ENCODE measurements at regions not wholly inside any gene's neighbourhood (a gene's known extent, or its start where the extent isn't known, plus 50 kb on each side); places are given as distances from the start of the nearest gene placed in this dataset.

DNA sequence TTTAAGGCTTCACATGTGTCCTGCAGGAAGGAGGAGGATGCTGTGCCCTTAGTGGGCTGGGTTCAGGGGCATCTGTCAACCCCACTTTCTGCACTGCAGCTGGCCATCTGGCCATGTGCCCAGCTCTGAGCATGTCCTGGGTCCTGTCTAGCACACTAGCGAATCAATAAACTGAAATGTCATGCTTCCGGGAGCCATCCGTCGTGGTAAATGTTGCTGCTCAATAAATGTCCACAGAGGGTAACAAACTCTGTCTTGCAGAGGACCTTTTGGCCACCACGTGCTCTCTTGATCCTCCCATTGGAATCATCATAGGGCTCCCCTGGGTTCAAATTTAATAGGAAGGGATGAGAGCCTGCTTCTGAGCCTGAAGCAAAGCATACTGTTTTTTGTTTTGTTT lies 168.6 kb upstream of the PIRT start:
- peaks cover 2% of the 10 kb centered on the region for H3K4me1 ChIP-seq (ENCODE audit: control insufficient read depth, insufficient read depth, low read depth, low read length)
- no peak overlapping the region for H2BK120ac ChIP-seq (ENCODE audit: low read depth, low read length)
- no peak overlapping the region for H3K4ac ChIP-seq (ENCODE audit: low read depth in 1 of 2, low read length in 2 of 2)
- H2BK5ac ChIP-seq (ENCODE audit: low read depth, low read length, poor library complexity, severe bottlenecking), result no peak overlapping the region
- peaks cover 0 to 4% of the 10 kb centered on the region in 2 experiments for H3K27me3 ChIP-seq (ENCODE audit: control insufficient read depth in 1 of 2, insufficient read depth in 1 of 2, low read length in 2 of 2)
- H3K9me3 ChIP-seq (ENCODE audit: control insufficient read depth, low read length), result peaks cover 4% of the 10 kb centered on the region
- DNase-seq, result no peak
- H2BK15ac ChIP-seq (ENCODE audit: low read depth, poor library complexity, severe bottlenecking), result no peak overlapping the region
- H2AFZ ChIP-seq (ENCODE audit: low read depth, low read length), result no peak overlapping the region
- no peak overlapping the region for H2AK5ac ChIP-seq (ENCODE audit: low read length, severe bottlenecking)
- no peak overlapping the region for H4K8ac ChIP-seq (ENCODE audit: low read length)
- H2BK12ac ChIP-seq (ENCODE audit: low read length in 2 of 2), result no peak overlapping the region
- no peak overlapping the region for H3K9ac ChIP-seq (ENCODE audit: low read length)
- H3K27ac ChIP-seq (ENCODE audit: low read length, poor library complexity, severe bottlenecking), result no peak overlapping the region
- no peak overlapping the region for H3K4me2 ChIP-seq (ENCODE audit: low read length, poor library complexity, severe bottlenecking)
- no peak overlapping the region for H3K18ac ChIP-seq (ENCODE audit: low read depth in 1 of 2, low read length in 2 of 2)
- H3K79me1 ChIP-seq (replicated peaks; ENCODE audit: low read length, poor library complexity, severe bottlenecking), result no peaks in the 10 kb centered on the region
- no peak overlapping the region for H3K14ac ChIP-seq (ENCODE audit: low read length in 2 of 2)
- H3K36me3 ChIP-seq (ENCODE audit: control insufficient read depth in 1 of 2, insufficient read depth in 2 of 2, low read depth in 1 of 2, low read length in 2 of 2), result no peaks in the 10 kb centered on the region
- H3K23ac ChIP-seq (ENCODE audit: low read length in 2 of 2), result no peak overlapping the region
- 83% methylated on average over 5 of the region's 5 CpGs for WGBS
- H3K4me3 ChIP-seq (ENCODE audit: insufficient read depth in 1 of 2, low read depth in 1 of 2, low read length in 2 of 2), result no peak overlapping the region
- H4K91ac ChIP-seq (ENCODE audit: low read length), result no peak overlapping the region

GRCh38 chr17:11005940-11006339 lies 168.1 kb upstream of the PIRT start:
- no peak overlapping the region for H3K14ac ChIP-seq (ENCODE audit: low read length in 2 of 2)
- no peak overlapping the region for H4K91ac ChIP-seq (ENCODE audit: low read length)
- H2BK15ac ChIP-seq (ENCODE audit: low read depth, poor library complexity, severe bottlenecking), result no peak overlapping the region
- no peak overlapping the region for H4K8ac ChIP-seq (ENCODE audit: low read length)
- no peak overlapping the region for H3K4me2 ChIP-seq (ENCODE audit: low read length, poor library complexity, severe bottlenecking)
- no peak overlapping the region for H3K27ac ChIP-seq (ENCODE audit: low read length, poor library complexity, severe bottlenecking)
- no peak overlapping the region for H3K4me3 ChIP-seq (ENCODE audit: insufficient read depth in 1 of 2, low read depth in 1 of 2, low read length in 2 of 2)
- H3K79me1 ChIP-seq (replicated peaks; ENCODE audit: low read length, poor library complexity, severe bottlenecking), result no peaks in the 10 kb centered on the region
- no peak for DNase-seq
- no peak overlapping the region for H3K23ac ChIP-seq (ENCODE audit: low read length in 2 of 2)
- peaks cover 0 to 4% of the 10 kb centered on the region in 2 experiments for H3K27me3 ChIP-seq (ENCODE audit: control insufficient read depth in 1 of 2, insufficient read depth in 1 of 2, low read length in 2 of 2)
- H2BK120ac ChIP-seq (ENCODE audit: low read depth, low read length), result no peak overlapping the region
- H2AK5ac ChIP-seq (ENCODE audit: low read length, severe bottlenecking), result no peak overlapping the region
- H3K4ac ChIP-seq (ENCODE audit: low read depth in 1 of 2, low read length in 2 of 2), result no peak overlapping the region
- no peak overlapping the region for H2AFZ ChIP-seq (ENCODE audit: low read depth, low read length)
- H3K9me3 ChIP-seq (ENCODE audit: control insufficient read depth, low read length), result peaks cover 4% of the 10 kb centered on the region
- 81% methylated on average over 6 of the region's 8 CpGs for WGBS
- no peak overlapping the region for H2BK12ac ChIP-seq (ENCODE audit: low read length in 2 of 2)
- no peak overlapping the region for H3K18ac ChIP-seq (ENCODE audit: low read depth in 1 of 2, low read length in 2 of 2)
- H3K9ac ChIP-seq (ENCODE audit: low read length), result no peak overlapping the region
- H3K4me1 ChIP-seq (ENCODE audit: control insufficient read depth, insufficient read depth, low read depth, low read length), result peaks cover 2% of the 10 kb centered on the region
- H2BK5ac ChIP-seq (ENCODE audit: low read depth, low read length, poor library complexity, severe bottlenecking), result no peak overlapping the region
- no peaks in the 10 kb centered on the region for H3K36me3 ChIP-seq (ENCODE audit: control insufficient read depth in 1 of 2, insufficient read depth in 2 of 2, low read depth in 1 of 2, low read length in 2 of 2)

DNA sequence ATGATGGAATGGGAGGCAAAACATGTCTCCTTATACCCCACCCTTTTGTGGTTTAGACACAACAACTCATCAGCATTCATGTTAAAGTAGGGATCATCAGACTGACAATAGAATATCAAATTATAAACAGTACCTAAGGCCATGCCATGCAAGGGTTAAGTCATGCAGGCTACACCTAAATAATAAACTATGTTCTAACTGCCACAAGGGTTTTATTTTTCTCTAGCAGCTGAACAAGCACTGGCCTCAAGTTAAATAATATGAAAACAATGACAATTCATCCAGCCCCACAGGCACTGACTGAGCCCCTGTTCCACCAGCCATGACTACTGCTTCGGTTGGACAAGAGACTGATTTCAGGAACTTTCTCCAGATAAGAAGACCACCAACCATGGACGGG lies 164.5 kb upstream of the PIRT start:
- Histone ChIP-seq H3K9me3 (ENCODE audit: control insufficient read depth, low read length) (peaks cover 2% of the 10 kb centered on the region), H3K18ac (ENCODE audit: low read depth in 1 of 2, low read length in 2 of 2) (no peak overlapping the region), H3K4me3 (ENCODE audit: insufficient read depth in 1 of 2, low read depth in 1 of 2, low read length in 2 of 2) (no peak overlapping the region), H3K4me2 (ENCODE audit: low read length, poor library complexity, severe bottlenecking) (no peak overlapping the region), H3K14ac (ENCODE audit: low read length in 2 of 2) (no peak overlapping the region), H2BK15ac (ENCODE audit: low read depth, poor library complexity, severe bottlenecking) (no peak overlapping the region), H3K27ac (ENCODE audit: low read length, poor library complexity, severe bottlenecking) (no peak overlapping the region), H2BK120ac (ENCODE audit: low read depth, low read length) (no peak overlapping the region), H3K79me1 (replicated peaks; ENCODE audit: low read length, poor library complexity, severe bottlenecking) (no peaks in the 10 kb centered on the region), H2BK12ac (ENCODE audit: low read length in 2 of 2) (no peak overlapping the region), H2AFZ (ENCODE audit: low read depth, low read length) (no peak overlapping the region), H3K4me1 (ENCODE audit: control insufficient read depth, insufficient read depth, low read depth, low read length) (peaks cover 2% of the 10 kb centered on the region), H3K9ac (ENCODE audit: low read length) (no peak overlapping the region), H2AK5ac (ENCODE audit: low read length, severe bottlenecking) (no peak overlapping the region), H3K36me3 (ENCODE audit: control insufficient read depth in 1 of 2, insufficient read depth in 2 of 2, low read depth in 1 of 2, low read length in 2 of 2) (no peaks in the 10 kb centered on the region), H4K91ac (ENCODE audit: low read length) (no peak overlapping the region), H3K23ac (ENCODE audit: low read length in 2 of 2) (no peak overlapping the region), H2BK5ac (ENCODE audit: low read depth, low read length, poor library complexity, severe bottlenecking) (no peak overlapping the region), H3K4ac (ENCODE audit: low read depth in 1 of 2, low read length in 2 of 2) (no peak overlapping the region), H3K27me3 (ENCODE audit: control insufficient read depth in 1 of 2, insufficient read depth in 1 of 2, low read length in 2 of 2) (no peaks in the 10 kb centered on the region), H4K8ac (ENCODE audit: low read length) (no peak overlapping the region)
- DNase-seq, result no peak
- WGBS, result 88% methylated on average over 1 of the region's 2 CpGs

- H3K4me2 ChIP-seq (ENCODE audit: low read length, poor library complexity, severe bottlenecking), result no peak overlapping the region
- no peaks in the 10 kb centered on the region for H3K27me3 ChIP-seq (ENCODE audit: control insufficient read depth in 1 of 2, insufficient read depth in 1 of 2, low read length in 2 of 2)
- H3K79me1 ChIP-seq (replicated peaks; ENCODE audit: low read length, poor library complexity, severe bottlenecking), result no peaks in the 10 kb centered on the region
- no peak overlapping the region for H3K18ac ChIP-seq (ENCODE audit: low read depth in 1 of 2, low read length in 2 of 2)
- peaks cover 2% of the 10 kb centered on the region for H3K4me1 ChIP-seq (ENCODE audit: control insufficient read depth, insufficient read depth, low read depth, low read length)
- no peak overlapping the region for H2AK5ac ChIP-seq (ENCODE audit: low read length, severe bottlenecking)
- H3K23ac ChIP-seq (ENCODE audit: low read length in 2 of 2), result no peak overlapping the region
- no peak overlapping the region for H2BK15ac ChIP-seq (ENCODE audit: low read depth, poor library complexity, severe bottlenecking)
- DNase-seq, result no peak
- no peak overlapping the region for H2BK5ac ChIP-seq (ENCODE audit: low read depth, low read length, poor library complexity, severe bottlenecking)
- H2BK12ac ChIP-seq (ENCODE audit: low read length in 2 of 2), result no peak overlapping the region
- no peak overlapping the region for H4K8ac ChIP-seq (ENCODE audit: low read length)
- H3K9me3 ChIP-seq (ENCODE audit: control insufficient read depth, low read length), result no peaks in the 10 kb centered on the region
- no peak overlapping the region for H3K27ac ChIP-seq (ENCODE audit: low read length, poor library complexity, severe bottlenecking)
- H2AFZ ChIP-seq (ENCODE audit: low read depth, low read length), result no peak overlapping the region
- no peaks in the 10 kb centered on the region for H3K36me3 ChIP-seq (ENCODE audit: control insufficient read depth in 1 of 2, insufficient read depth in 2 of 2, low read depth in 1 of 2, low read length in 2 of 2)
- H3K4ac ChIP-seq (ENCODE audit: low read depth in 1 of 2, low read length in 2 of 2), result no peak overlapping the region
- H3K9ac ChIP-seq (ENCODE audit: low read length), result no peak overlapping the region
- no peak overlapping the region for H2BK120ac ChIP-seq (ENCODE audit: low read depth, low read length)
- WGBS, result 43% methylated on average over 4 of the region's 4 CpGs
- no peak overlapping the region for H4K91ac ChIP-seq (ENCODE audit: low read length)
- no peak overlapping the region for H3K14ac ChIP-seq (ENCODE audit: low read length in 2 of 2)
- H3K4me3 ChIP-seq (ENCODE audit: insufficient read depth in 1 of 2, low read depth in 1 of 2, low read length in 2 of 2), result no peak overlapping the region
Measured at GRCh38 chr17:11001651-11002050, 163.8 kb upstream of the PIRT start.
